ENCODE measurements at regions not wholly inside any gene's neighbourhood (a gene's known extent, or its start where the extent isn't known, plus 50 kb on each side); places are given as distances from the start of the nearest gene placed in this dataset.

DNA sequence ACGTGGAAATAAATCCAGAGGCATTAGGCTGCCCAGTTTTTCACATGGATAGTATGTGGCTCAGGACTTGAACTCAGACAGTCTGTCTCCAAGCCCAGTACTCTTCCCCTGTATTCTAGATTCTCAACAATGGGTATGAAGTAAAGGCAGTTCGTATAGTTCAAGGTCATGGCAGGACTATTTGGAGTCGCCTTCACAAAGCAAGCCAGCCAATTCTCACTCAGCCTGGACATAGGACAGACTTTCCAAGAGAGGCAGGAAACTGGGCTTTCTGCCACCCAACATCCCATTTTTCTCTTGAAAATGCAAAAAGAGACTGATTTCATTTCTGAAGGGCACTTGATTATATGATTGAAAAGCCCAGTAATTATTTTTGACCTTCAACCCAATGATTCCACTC lies 111.0 kb downstream of the EDN1 start:
- Histone ChIP-seq H3K9ac (no peak overlapping the region), H3K4me1 (no peaks in the 10 kb centered on the region), H3K4me2 (no peak overlapping the region), H3K4me3 (no peak overlapping the region), H4K20me1 (no peaks in the 10 kb centered on the region), H3K36me3 (no peaks in the 10 kb centered on the region), H3K9me3 (no peaks in the 10 kb centered on the region), H3K27me3 (no peaks in the 10 kb centered on the region), H3K27ac (no peak overlapping the region)
- TF ChIP-seq Cebpa-rat (IDR thresholded peaks at IDR 0.05) = no peak

DNA sequence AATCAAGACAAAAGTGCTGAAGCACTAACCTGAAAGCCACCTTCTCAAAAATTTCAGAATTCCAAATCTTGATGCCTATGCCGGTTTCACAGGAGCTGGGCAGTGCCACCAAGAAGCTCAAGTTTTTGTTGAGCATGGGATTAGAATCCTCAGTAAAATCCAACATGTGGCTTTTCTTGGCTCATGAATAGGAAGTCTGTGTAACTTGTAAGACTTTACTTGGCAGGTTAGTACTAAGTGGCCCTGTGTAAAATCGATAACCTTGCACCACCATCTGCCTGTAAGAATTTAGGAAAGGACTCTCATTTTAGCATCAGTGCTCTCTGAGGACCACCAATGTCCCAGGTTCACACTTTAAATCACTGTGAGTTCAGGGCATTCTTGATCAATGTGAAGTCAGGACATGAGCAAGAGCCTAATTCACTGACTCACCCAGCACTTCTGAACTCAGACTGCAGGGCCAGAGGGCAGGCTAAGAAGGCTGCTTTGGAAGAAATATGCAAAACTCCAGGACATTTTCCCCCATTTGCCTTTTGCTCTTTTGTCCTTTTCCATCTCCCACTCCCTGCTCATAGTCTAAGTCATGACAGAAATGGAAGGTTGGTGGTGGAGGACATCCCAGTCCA lies 113.2 kb downstream of the EDN1 start:
- no peaks in the 10 kb centered on the region for H3K27me3 ChIP-seq
- no peak overlapping the region for H3K9ac ChIP-seq
- no peak overlapping the region for H3K4me2 ChIP-seq

DNA sequence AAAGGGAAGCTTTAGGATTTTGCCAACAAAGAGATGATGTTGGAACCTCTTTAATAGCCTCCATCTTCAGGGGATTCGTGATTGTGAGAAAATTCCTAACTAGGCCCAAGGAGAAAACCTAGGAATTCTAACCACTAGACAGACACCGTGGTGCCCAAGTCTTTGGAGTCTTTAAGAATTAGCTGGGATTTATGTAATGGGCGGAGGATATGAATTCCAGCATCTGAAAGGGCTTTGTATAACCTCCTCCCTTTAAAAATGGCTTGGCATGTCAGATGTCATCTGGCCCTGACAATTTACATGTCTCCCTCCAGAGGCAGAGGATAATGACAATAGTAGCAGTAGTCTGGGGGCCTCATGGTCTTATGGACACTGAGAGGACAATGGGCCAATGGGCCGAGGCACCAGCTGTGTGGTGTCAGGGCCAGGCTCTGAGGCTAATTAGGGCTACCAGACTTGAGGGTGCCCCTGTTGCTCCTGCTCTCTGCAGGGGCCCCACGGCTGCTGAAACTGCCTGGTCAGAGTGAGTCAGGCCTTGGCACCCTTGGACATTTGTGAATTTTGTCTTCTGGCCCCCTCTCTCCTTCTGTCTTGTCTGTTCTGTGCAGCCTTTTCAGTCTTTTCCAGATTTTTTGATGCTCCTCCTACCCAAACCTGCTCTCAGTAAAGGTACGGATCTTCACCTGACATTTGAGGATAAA lies 113.9 kb downstream of the EDN1 start:
- Histone ChIP-seq H3K9ac (no peak overlapping the region), H3K4me2 (no peak overlapping the region), H3K27me3 (no peaks in the 10 kb centered on the region), H3K9me3 (no peaks in the 10 kb centered on the region), H3K36me3 (no peaks in the 10 kb centered on the region), H3K4me1 (no peaks in the 10 kb centered on the region), H4K20me1 (no peaks in the 10 kb centered on the region), H3K27ac (no peak overlapping the region), H3K4me3 (no peak overlapping the region)
- TF ChIP-seq Cebpa-rat (IDR thresholded peaks at IDR 0.05) = no peak

More for the DNA sequence above, 113.2 kb downstream of the EDN1 start:
- no peaks in the 10 kb centered on the region for H4K20me1 ChIP-seq
- TF ChIP-seq Cebpa-rat (IDR thresholded peaks at IDR 0.05) = no peak
- no peak overlapping the region for H3K4me3 ChIP-seq
- no peaks in the 10 kb centered on the region for H3K4me1 ChIP-seq
- no peaks in the 10 kb centered on the region for H3K9me3 ChIP-seq
- no peaks in the 10 kb centered on the region for H3K36me3 ChIP-seq
- H3K27ac ChIP-seq = no peak overlapping the region

DNA sequence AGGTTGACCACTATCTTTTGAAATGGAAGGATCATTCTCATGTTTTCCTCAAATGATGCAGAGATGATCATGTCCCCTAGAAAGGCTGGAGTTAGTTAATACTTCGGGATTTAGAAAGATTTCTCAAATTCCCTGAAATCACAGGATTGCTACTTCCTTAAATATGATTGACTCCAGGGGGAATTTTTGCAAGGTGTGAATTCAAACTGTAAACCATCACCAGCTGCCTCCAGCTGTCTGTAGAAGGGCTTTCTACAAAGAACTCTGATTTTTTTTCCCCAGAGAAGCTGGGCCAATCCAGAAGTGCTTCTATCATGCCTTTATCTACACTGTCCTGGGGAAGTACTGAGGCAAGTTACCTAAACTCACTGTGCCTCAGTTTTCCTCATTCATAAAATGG lies 114.5 kb downstream of the EDN1 start:
- TF ChIP-seq Cebpa-rat (IDR thresholded peaks at IDR 0.05) = no peak
- H3K4me1 ChIP-seq = no peaks in the 10 kb centered on the region
- H3K9me3 ChIP-seq = no peaks in the 10 kb centered on the region
- no peak overlapping the region for H3K4me2 ChIP-seq
- H3K27ac ChIP-seq = no peak overlapping the region
- H4K20me1 ChIP-seq = no peaks in the 10 kb centered on the region
- no peaks in the 10 kb centered on the region for H3K36me3 ChIP-seq
- no peaks in the 10 kb centered on the region for H3K27me3 ChIP-seq
- no peak overlapping the region for H3K4me3 ChIP-seq
- H3K9ac ChIP-seq = no peak overlapping the region

DNA sequence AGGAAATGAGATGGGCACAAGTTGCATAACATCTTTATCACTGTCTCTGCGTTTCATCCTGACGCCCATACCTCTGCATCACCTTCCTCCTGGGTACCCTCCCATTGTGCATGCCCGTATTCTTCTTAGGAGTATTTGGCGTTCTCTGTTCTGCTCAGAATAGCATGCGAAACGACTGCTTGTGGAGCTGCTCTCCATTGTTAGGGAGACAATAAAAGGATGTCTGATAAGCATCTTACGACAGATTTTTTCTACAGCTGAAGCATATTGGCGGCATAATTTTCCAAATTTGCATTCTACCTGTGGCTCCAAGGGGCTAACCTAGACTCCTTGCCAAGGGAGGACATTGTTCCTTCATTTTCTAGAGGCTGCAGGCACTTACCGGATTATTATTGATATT lies 118.6 kb downstream of the EDN1 start:
- no peaks in the 10 kb centered on the region for H3K9me3 ChIP-seq
- no peak overlapping the region for H3K27ac ChIP-seq
- no peak overlapping the region for H3K4me2 ChIP-seq
- H3K4me3 ChIP-seq = no peak overlapping the region
- no peak for TF ChIP-seq Cebpa-rat (IDR thresholded peaks at IDR 0.05)
- H3K36me3 ChIP-seq = no peaks in the 10 kb centered on the region
- H4K20me1 ChIP-seq = no peaks in the 10 kb centered on the region
- no peaks in the 10 kb centered on the region for H3K27me3 ChIP-seq
- H3K9ac ChIP-seq = no peak overlapping the region
- H3K4me1 ChIP-seq = no peaks in the 10 kb centered on the region

DNA sequence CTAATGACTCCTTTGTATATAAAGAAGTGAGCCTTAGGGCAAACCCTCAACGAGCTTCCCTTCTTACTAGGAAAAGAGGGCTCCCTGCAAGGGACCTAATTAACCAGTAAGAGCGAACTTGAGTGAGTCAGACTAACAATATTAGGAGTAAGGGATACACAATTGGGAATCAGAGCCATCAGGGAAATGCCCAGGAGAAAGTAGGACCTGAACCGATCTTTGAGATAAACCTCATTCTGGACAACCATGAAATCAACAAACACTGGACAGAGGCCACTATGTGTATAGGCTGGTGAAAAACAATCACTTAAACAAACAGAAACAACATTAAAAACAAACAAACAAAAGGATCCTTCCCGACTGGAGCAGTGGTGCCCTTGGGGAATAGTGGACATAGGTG lies 120.8 kb downstream of the EDN1 start:
- Histone ChIP-seq H3K4me3 (no peak overlapping the region), H4K20me1 (no peaks in the 10 kb centered on the region), H3K36me3 (no peaks in the 10 kb centered on the region), H3K27ac (no peak overlapping the region), H3K4me2 (no peak overlapping the region), H3K4me1 (no peaks in the 10 kb centered on the region), H3K9ac (no peak overlapping the region), H3K9me3 (no peaks in the 10 kb centered on the region), H3K27me3 (no peaks in the 10 kb centered on the region)
- TF ChIP-seq Cebpa-rat (IDR thresholded peaks at IDR 0.05) = no peak

DNA sequence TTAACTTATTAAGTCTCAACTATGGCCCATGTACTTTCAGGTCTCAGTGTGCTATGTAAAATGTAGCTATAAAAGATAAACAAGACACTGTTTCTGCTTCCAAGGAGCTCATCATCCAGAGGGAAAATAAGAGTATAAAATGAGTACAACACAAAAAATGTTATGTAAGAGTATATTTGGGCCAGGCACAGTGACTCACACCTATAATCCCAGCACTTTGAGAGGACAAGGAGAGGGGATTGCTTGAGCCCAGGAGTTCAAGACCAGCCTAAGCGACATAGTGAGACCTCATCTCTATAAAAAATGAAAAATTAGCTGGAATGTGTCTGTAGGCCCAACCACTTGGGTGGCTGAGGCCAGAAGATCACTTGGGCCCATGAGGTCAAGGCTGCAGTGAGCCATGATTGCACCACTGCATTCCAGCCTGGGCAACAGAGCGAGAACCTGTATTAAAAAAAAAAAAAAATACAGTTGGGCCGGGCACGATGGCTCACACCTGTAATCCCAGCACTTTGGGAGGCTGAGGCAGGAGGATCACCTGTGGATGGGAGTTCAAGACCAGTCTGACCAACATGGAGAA lies 124.0 kb downstream of the EDN1 start:
- Histone ChIP-seq H3K4me2 (no peak overlapping the region), H3K9me3 (no peaks in the 10 kb centered on the region), H3K9ac (no peak overlapping the region), H3K36me3 (no peaks in the 10 kb centered on the region), H3K4me1 (no peaks in the 10 kb centered on the region), H3K4me3 (no peak overlapping the region), H3K27me3 (no peaks in the 10 kb centered on the region), H4K20me1 (no peaks in the 10 kb centered on the region), H3K27ac (no peak overlapping the region)
- no peak for TF ChIP-seq Cebpa-rat (IDR thresholded peaks at IDR 0.05)

DNA sequence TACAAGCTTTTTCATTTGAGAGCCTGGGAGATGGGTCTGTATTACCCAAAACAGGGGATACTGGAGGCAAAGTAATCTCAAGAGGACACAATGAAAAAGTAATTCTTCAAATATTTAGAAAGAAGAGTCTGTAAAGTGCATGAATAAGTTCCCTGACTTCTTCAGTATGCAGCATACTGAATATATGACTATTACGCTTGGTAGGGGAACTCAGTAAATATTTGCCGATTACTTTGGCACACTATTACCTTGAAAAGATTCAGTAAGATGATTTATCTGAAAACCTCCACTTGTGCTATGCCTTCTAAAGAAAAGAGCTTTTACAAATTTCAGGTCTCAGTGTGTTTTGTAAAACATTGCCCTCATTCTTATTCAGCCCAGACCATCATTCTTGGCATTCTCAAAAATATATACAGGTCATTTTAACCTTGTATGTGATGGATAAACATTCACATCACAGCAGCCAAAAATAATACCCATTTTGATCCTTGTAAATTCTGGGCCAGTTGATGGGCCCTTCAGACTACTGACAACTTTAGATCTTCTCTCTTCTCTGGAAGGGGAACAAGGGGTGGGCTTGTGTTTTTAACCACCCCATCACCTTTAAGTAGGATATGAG lies 125.9 kb downstream of the EDN1 start:
- no peaks in the 10 kb centered on the region for H3K27me3 ChIP-seq
- H3K4me1 ChIP-seq = no peaks in the 10 kb centered on the region
- H3K9ac ChIP-seq = no peak overlapping the region
- no peaks in the 10 kb centered on the region for H4K20me1 ChIP-seq
- H3K9me3 ChIP-seq = no peaks in the 10 kb centered on the region
- H3K27ac ChIP-seq = no peak overlapping the region
- TF ChIP-seq Cebpa-rat (IDR thresholded peaks at IDR 0.05) = no peak
- H3K4me2 ChIP-seq = no peak overlapping the region
- H3K4me3 ChIP-seq = no peak overlapping the region
- no peaks in the 10 kb centered on the region for H3K36me3 ChIP-seq

DNA sequence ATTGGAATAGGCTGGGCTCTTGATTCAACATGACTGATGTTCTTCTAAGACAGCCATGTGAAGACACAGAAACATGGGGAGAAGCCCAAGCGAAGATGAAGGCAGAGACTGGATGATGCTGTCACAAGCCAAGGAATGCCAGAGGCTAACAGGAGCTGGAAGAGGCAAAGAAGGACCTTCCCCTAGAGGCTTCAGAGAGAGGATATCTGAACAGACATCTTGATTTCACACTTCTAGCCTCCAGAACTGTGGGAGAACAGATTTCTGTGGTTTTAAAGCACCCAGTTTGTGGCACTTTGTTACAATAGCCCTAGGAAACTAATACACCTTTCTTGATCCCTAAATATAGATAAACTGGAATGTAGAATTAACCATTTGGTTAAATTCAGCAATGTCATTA lies 127.0 kb downstream of the EDN1 start:
- H3K4me3 ChIP-seq = no peak overlapping the region
- no peaks in the 10 kb centered on the region for H3K9me3 ChIP-seq
- no peaks in the 10 kb centered on the region for H4K20me1 ChIP-seq
- H3K27me3 ChIP-seq = no peaks in the 10 kb centered on the region
- no peak overlapping the region for H3K9ac ChIP-seq
- no peak overlapping the region for H3K4me2 ChIP-seq
- no peak overlapping the region for H3K27ac ChIP-seq
- H3K4me1 ChIP-seq = peaks cover 5% of the 10 kb centered on the region; the same call in 1 of the 2 replicates
- no peak for TF ChIP-seq Cebpa-rat (IDR thresholded peaks at IDR 0.05)
- H3K36me3 ChIP-seq = no peaks in the 10 kb centered on the region

DNA sequence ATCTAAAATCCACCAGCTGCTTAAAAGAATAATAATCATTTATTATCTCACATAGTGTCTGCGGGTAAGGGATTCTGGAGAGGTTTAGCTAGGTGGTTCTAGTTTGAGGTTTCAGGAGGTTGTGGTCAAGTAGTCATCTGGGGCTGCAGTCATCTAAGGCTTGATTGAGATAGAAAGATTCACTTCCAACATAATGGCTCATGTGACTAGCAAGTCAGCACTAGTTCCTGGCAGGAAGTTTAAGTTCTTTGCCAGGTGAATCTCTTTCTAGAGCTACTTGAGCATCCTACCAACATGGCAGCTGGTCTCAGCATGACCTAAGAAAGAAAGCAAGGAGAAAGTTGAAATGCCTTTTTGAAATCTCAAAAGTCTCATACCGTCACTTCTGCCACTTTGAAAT lies 128.8 kb downstream of the EDN1 start:
- no peak for TF ChIP-seq Cebpa-rat (IDR thresholded peaks at IDR 0.05)
- Histone ChIP-seq H3K9ac (no peak overlapping the region), H3K4me1 (peaks cover 5% of the 10 kb centered on the region; the same call in 1 of the 2 replicates), H4K20me1 (no peaks in the 10 kb centered on the region), H3K36me3 (no peaks in the 10 kb centered on the region), H3K4me2 (no peak overlapping the region), H3K9me3 (no peaks in the 10 kb centered on the region), H3K27me3 (no peaks in the 10 kb centered on the region), H3K27ac (no peak overlapping the region), H3K4me3 (no peak overlapping the region)

All from BLaER1 (cell line).